ENCODE measurements at regions not wholly inside any gene's neighbourhood (a gene's known extent, or its start where the extent isn't known, plus 50 kb on each side); places are given as distances from the start of the nearest gene placed in this dataset.
"Not testable (repeated sequence)": the region's sequence is repeated elsewhere in the genome, so short reads cannot be mapped to it uniquely, and the experiment has no call there.

DNA sequence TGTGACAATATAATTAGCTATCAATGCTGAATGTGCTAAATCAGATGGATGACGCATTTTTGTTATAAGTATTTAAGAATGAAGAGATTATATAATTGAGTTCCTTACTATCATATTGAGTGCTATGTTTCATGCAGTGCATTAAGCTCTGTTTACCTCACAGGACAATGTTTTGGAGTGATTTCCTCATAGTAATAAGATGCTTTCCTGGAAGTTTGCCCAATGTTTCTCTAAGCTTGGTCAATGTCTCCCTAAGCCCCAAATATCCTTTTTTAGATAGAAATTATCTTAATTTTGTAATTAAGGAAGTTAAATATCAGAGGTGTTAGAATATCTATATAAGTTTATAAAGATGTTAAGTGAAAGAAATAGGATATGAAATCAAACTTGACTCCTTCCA is 489.6 kb downstream of the MMUT start:
- no peak for DNase-seq (ENCODE audit: low spot score)
- POLR2A ChIA-PET (ENCODE audit: low non-redundant PET): no interaction called here
- TF ChIP-seq, protein P1, sequence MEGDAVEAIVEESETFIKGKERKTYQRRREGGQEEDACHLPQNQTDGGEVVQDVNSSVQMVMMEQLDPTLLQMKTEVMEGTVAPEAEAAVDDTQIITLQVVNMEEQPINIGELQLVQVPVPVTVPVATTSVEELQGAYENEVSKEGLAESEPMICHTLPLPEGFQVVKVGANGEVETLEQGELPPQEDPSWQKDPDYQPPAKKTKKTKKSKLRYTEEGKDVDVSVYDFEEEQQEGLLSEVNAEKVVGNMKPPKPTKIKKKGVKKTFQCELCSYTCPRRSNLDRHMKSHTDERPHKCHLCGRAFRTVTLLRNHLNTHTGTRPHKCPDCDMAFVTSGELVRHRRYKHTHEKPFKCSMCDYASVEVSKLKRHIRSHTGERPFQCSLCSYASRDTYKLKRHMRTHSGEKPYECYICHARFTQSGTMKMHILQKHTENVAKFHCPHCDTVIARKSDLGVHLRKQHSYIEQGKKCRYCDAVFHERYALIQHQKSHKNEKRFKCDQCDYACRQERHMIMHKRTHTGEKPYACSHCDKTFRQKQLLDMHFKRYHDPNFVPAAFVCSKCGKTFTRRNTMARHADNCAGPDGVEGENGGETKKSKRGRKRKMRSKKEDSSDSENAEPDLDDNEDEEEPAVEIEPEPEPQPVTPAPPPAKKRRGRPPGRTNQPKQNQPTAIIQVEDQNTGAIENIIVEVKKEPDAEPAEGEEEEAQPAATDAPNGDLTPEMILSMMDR (conservative IDR thresholded peaks at IDR 0.05; ENCODE audit: low read depth): no peak
- no peak overlapping the region for H3K27ac ChIP-seq
- CTCF ChIA-PET: interaction anchor here (0.7 kb wide), 1 partner anchor 759 kb away, joined by 6 read pairs; no protein-coding TSS in a partner anchor

DNA sequence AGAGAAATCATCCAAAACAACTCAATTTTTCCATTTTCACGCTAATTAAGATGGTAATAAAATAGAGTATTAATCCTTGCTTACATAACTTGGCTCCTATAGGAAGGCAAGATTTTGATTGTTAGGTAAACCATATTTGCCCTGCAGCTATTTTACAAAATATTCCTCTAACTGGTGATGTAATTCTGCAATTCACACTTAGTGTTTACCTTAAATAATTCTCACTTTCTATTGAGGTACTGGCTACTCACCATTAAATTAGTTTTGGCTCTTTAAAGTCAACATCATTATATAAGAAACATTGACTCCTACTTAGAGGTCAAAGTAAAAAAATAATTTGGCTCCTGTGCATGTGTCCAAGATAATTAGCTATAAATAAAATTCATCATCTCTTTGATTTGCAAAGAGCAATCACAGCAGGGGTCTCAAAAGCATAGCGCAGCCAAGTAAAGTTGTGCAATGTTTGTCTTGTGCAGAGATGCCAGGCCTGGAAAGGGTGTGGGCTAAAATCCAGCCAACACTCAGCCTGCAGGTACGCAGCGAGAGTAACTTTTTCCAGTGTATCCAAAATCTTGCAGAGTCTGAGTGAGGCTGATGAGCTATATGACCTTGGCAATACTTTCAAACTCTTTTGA is 501.2 kb downstream of the MMUT start:
- POLR2A ChIA-PET (ENCODE audit: low non-redundant PET): no interaction called here
- DNase-seq (ENCODE audit: low spot score): no peak
- CTCF ChIA-PET: no interaction called here
- TF ChIP-seq, protein P1 (conservative IDR thresholded peaks at IDR 0.05; ENCODE audit: low read depth): no peak
- no peak overlapping the region for H3K27ac ChIP-seq

DNA sequence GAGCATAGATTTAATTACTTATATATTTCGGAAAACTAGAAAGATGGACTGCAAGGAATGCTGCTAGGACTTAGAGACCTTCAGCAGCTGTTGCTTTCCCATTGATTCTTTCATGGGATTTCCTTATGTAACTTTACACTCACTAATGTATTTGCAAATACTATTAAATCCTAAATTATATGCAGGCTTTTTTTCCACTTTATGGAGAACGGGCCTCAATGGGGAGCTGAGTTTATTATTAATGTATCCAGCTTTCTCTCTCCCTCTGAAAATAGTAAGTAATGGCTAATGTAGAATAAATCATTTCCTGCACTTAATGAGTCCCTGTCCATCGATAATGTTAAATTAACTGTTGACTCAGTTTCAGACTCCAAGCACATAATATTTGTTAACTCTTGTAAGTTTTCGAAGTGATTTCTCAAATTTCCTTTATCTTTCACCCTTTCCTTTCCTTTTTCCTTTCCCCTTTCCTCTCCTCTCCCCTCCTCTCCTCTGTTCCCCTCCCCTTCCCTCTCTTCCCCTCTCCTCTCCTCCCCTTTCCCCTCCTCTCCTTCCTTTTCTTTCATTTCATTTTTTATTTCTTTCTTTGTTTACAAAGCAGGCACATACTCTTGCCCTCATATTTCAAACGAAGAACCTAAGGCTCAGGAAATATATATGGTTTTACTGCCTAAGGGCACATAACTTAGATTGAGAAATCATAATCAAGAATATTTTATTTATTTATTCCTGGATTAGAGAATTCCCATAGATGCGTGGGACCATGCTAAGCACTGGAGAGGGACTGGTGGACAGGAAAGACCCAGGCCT is 503.6 kb downstream of the MMUT start:
- H3K27ac ChIP-seq: no peak overlapping the region
- TF ChIP-seq, protein P1 (conservative IDR thresholded peaks at IDR 0.05; ENCODE audit: low read depth): no peak
- CTCF ChIA-PET: no interaction called here
- POLR2A ChIA-PET (ENCODE audit: low non-redundant PET): no interaction called here
- no peak for DNase-seq (ENCODE audit: low spot score)

DNA sequence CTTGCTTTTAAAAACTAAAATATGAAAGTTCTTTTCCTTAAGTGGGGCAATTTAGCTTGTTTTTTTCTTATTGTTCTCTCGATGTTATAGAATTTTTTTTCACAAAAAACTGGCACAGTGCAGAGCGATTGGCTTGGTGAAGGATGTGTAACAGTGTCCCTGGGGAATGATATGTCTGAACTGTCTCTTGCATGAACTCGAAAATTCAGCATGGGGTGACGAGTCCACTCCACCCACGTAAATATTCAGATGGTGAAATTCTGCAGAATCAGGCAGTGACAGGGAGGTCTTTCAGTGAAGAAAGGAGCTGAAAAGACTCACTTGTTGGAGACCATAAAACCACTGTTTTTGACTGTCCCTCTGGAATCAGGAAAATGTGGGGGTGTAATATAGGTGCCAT is 505.3 kb downstream of the MMUT start:
- ChIA-PET CTCF (interaction anchor here (0.6 to 0.7 kb wide), 2 partner anchors 192 to 925 kb away, joined by 3 to 4 read pairs; no protein-coding TSS in a partner anchor), POLR2A (ENCODE audit: low non-redundant PET) (no interaction called here)
- DNase-seq (ENCODE audit: low spot score): no peak
- H3K27ac ChIP-seq: no peak overlapping the region
- TF ChIP-seq, protein P1 (conservative IDR thresholded peaks at IDR 0.05; ENCODE audit: low read depth): no peak

DNA sequence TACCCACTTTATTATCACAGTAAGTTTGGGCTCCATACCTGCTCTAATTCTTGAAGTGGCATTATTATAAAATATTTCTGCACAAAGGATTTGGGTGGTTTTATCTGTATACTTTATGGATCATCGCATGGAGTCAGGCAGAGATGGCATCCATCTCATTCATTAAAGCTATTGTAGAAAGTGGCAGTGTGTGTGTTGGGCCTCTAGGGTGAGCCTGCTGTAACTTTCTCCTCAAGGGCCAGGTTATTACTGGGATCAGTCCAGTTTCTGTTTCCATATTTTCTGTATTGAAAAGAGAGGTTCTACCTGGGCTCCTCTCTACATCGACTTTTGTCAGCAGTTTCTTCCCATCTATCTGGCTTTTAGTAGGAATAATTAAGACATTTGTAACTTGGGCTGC is 511.1 kb downstream of the MMUT start:
- H3K27ac ChIP-seq: no peak overlapping the region
- DNase-seq (ENCODE audit: low spot score): no peak
- CTCF ChIA-PET: no interaction called here
- TF ChIP-seq, protein P1 (conservative IDR thresholded peaks at IDR 0.05; ENCODE audit: low read depth): no peak
- POLR2A ChIA-PET (ENCODE audit: low non-redundant PET): no interaction called here

DNA sequence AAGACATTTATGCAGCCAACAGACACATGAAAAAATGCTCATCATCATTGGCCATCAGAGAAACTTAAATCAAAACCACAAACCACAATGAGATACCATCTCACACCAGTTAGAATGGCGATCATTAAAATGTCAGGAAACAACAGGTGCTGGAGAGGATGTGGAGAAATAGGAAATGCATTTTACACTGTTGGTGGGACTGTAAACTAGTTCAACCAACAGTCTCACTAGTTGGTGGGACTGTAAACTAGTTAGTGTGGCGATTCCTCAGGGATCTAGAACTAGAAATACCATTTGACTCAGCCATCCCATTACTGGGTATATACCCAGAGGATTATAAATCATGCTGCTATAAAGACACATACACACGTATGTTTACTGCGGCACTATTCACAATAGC is 518.8 kb downstream of the MMUT start:
- CTCF ChIA-PET: not testable (repeated sequence)

DNA sequence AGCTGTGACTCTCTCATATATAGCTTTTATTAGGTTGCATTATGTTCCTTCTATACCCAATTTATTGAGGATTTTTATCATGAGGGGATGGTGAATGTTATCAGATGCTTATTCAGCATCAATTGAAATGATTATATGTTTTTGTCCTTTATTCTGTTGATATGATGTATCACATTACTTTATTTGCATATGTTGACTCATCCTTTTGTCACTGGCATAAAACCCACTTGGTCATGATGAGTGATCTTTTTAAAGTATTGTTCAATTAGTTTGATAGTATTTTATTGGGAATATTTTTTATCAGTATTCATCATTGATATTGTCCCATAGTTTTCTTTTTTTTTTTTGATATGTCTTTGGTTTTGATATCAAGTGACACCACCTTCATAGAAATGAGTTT is 529.9 kb downstream of the MMUT start:
- no peak for DNase-seq (ENCODE audit: low spot score)
- H3K27ac ChIP-seq: no peak overlapping the region
- ChIA-PET CTCF (no interaction called here), POLR2A (ENCODE audit: low non-redundant PET) (no interaction called here)
- TF ChIP-seq, protein P1 (conservative IDR thresholded peaks at IDR 0.05; ENCODE audit: low read depth): no peak

More for the DNA sequence above, 518.8 kb downstream of the MMUT start:
- DNase-seq (ENCODE audit: low spot score); POLR2A ChIA-PET (ENCODE audit: low non-redundant PET); H3K27ac ChIP-seq: not testable (repeated sequence)

Measured in RWPE1 (cell line).